Hematopoietic multipotent progenitor cell treated with erythropoietin and hydrocortisone succinate and interleukin-3 and kit ligand, for 4 days (in vitro differentiated cells): ENCODE measurements at regions not wholly inside any gene's neighbourhood (a gene's known extent, or its start where the extent isn't known, plus 50 kb on each side); places are given as distances from the start of the nearest gene placed in this dataset.

Source experiments
- DNase-seq: peaks from one replicate; pipeline ENCODE4 v3.0.0-alpha.2; 2015

DNA sequence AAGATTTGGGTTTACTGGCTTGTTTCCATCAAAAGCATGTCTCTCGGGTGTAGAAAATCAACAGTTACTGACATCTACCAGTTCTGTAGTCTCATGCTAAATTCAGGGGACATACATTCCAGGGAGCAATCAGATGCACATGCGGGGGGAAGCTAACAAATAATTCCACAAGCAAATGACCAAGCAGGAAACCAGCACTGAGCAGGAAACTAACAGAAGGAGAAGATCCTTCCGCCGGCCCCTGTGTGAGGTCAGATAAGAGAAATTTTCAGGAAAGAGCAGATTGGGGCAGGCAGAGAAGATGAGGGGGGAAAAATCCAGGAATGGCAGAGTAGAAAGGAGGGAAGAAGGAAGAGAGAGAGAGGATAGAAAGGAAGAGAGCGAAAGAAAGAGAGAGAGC lies 127.6 kb upstream of the TMCC3 start:
- peak; percentile 35 for DNase-seq

DNA sequence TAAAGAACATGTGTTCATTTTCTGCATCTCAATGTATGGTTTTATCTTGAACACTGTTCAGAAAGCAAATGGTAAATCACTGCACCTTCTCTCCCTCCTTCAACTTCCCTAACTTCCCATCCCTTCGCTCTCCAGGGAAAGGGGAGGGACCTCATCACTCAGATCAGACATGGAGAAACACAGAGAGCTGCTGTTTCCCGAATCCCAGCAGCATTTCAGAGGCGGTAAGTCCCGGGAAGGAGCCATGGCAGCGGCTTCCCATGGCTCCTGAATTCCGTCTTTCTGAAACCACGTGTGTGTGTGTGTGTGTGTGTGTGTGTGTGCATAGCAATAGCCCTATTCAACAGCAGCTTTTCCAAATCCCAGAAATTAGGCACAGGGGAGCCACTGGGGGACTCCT lies 125.4 kb upstream of the TMCC3 start:
- no peak for DNase-seq

DNA sequence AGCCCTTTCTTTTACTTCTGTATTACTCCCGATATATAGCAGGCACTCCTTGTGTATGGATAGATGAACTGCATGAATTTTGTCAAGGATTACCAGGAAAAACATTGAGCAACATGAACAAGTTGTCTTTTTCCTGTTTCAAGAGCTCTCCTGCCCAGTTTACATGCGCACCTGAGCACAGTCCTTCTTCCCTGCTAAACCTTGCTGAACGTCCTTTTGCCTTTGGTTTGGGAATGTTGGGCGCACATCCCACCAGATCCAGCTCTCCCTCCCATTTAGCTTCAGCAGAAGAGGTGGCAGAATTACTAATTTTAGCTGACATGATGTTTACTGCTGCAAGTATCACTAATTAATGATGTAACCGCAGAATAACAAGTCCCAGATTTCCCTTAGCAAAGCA lies 121.4 kb upstream of the TMCC3 start:
- DNase-seq: no peak

DNA sequence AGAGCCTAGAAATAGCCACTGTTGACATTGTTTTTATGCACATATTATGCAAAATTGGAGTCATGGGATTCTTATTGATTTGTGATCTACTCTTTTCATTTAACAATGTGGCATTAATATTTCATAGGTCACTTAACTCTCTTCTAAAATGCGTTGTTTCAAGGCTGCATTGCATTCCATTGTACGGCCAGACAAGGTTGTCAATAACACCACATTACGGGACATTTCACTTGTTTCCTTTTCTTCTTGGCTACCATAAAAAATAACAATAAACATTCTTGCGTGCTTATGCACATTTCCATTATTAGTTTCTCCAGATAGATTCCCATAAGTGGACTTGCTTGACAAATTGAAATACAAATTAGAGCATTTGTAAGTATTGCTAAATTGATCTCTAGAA lies 120.8 kb upstream of the TMCC3 start:
- no peak for DNase-seq

DNA sequence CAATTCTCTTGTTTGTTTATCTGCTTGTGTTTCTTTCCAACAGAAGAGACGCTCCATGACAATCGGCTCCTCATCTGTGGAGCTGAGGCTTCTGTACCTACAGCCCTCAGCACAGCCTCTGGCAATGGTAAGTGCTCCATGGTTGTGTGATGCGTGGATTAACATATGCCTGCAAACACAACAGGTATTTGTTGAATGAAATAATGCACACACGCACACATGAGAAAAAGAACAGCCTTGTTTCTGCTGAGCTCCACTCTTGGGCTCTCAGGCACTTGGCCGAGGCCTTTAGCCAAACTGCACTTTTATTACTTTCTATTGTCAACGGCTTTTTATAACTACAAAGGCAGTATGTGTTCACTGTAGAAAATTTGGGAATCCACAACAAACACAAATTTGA lies 120.4 kb upstream of the TMCC3 start:
- no peak for DNase-seq

DNA sequence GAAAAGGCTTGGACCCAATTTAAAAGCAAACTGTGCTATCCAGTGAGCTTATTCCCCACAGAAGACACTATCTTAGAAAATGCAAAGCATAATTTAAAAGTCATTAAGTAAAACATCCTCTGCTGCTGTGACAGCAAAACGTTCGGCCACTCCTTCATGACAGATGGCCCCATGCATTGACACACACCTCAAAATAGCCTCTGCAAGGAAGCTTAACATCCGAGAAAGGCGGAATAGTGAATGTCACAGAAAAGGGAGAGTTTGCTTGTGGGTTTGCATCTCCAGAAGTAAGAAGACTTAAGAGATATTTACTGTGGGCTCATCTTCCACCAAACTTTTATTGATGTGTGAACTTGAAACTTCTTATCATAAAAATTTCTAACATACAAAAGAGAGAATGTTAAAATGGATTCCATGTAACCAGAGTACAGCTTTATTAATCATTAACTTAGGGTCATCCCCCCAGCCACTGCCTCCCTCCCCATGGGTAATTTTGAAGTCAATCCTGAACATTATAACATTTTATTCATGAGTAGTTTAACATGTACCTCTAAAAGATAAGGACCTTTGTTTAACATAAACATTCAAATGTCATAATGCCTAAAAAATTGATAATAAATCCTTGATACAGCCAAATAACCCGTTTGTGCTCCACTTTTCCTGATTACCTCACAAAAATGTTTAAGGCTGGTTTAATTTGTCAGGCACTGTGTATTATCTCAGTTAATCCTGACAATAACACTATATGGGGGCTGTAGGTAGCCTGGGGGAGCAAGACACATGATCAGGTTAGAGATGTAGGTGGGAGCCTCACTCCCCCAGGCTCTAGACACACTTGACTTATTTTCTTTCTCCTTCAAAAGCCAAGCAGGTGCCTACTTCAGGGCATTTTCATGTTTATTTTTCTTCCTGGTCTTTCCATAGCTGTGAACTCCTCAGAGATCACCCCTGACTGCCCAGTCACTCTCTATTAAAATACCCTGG lies 119.7 kb upstream of the TMCC3 start:
- DNase-seq: peak; percentile 24

DNA sequence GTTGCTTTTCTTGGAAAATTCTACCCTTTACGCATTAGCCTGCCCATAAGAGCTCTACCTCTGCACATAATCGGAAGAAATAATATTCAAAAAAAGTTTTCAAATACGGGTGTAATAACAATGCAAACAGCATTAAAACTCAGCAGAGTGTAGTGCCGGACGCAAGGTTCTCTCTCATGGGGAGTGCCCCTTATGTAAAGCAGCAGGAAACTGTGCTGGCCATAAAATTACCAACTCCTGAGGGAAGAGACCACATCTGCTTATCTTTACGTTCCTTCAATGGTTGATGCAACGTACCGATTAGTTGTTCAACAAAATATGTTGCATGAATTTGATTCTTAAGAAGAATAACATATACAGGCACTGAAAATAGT lies 118.7 kb upstream of the TMCC3 start:
- peak; percentile 89 for DNase-seq

DNA sequence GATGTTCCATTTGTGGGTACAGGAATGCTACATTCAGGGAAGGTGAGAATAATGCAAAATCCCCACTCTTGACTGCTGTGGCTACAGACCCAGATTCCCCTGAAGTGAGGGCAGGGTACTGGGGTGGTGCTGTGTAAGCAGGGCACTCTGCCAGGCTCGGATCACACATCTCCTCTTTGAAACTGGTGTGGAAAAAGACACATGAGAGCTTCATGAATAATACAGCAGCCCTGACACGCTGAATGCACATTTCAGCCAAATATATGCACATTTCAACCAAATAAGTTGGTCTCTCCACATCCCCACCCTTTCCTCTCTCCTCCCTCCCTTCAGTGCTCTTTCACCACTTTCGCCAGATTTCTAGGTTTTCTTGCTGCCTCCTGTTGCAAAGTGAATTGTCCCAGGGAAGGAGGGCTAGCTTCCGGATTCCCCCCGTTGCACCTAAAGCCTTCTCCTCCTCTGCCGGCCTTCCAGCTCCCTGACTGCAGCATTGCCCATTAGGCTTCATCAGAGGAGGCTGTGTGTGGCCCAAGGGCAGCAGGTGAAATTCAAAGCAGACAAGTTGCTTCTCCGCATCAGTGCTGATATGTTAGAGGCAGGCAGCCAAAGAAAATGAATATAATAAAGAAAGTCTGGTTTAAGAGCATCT lies 118.2 kb upstream of the TMCC3 start:
- peak; percentile 38 for DNase-seq

DNA sequence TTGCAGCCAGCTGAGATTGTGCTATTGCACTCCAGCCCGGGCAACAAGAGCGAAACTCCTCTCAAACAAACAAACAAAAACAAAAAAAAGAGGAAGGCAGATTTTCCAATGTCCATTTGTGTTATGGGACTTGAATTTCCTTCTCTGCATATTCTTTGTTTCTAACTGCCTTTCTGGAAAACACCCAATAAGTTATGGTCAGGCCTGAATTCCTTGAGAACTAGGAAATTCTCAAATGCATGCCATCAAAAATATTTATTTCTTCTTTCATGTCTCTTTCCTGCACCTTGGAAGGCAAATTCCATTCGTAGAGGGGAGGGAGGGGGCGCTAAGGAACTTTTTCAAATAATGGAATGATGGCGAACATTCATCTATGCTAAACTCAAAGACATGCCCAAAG lies 117.6 kb upstream of the TMCC3 start:
- DNase-seq: no peak

DNA sequence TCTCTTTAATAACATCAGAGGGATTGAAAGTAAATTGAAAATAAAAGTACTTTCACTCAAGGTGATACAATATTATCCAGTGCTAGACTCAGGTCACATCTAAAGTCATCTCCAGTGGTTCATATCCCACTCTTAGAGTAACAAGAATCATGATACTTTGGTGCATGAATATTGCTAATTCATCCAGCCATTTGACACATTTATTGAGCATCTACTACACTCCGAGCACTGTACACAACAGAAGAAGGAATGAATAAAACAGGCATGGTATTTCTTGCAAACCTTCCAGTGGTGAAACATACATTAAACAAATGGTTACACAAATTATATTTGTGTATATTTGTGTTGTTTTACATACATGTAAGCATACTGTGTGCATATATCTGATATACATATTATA lies 116.0 kb upstream of the TMCC3 start:
- no peak for DNase-seq

DNA sequence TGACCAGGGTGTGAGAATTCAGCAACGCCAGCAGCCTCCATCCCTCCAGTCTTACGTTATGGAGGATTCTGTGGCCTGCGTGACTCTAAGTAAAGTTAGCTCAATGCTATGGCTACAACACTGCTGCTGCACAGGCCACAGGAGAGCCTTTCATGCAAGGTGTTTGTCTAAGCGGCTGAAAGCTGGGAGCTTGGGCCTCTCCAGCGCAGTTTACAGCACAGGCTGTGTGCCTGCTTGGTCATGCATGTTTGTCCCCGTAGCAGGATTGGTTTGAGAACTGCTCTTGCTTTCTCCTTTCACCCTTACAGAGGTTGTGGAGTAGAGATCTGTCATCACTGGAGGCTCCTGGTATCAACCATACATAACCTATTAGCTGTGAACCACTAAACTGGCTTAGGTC lies 113.1 kb upstream of the TMCC3 start:
- no peak for DNase-seq

DNA sequence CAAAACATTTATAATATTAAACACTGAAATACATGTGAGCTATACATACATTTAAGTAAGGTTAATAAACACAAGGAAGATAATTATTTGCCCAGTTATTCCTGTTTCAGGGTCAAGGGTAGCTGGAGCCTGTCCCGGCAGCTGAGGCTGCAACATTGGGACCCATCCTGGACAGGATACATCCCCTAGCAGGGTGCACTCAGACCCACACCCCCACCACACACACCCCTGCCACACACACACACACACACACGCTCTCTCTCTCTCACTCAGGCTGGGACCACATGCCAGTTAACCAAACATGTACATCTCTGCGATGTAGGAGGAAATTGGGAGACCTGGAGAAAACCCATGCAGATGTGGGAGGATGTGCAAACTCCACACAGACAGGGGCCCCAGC lies 112.6 kb upstream of the TMCC3 start:
- DNase-seq: no peak

DNA sequence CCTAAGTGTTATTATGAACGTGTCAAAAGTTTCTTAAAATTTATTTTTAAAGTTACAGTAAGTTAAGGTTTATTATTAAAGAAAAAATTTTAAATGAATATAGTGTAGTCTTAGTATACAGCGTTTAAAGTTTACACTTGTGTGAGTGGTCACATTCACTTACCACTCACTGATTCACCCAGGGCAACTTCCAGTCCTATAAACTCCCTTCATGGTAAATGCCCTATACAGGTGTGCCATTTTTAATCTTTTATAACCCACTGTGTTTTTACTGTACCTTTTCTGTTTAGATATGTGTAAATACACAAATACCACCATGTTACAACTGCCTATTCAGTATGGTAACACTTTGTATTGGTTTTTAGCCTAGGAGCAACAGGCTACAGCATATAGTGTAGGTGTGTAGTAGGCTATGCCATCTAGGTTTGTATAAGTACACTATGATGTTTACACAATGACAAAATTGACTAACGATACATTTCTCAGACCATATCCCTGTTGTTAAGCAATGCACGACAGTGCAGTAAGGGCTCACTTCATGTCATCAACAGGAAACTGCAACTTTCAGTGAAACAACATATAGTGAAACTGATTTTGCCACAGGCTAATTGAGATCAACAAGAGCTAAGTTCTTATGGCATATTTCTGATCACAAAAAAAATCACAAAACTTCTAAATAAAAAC lies 112.0 kb upstream of the TMCC3 start:
- DNase-seq: no peak

DNA sequence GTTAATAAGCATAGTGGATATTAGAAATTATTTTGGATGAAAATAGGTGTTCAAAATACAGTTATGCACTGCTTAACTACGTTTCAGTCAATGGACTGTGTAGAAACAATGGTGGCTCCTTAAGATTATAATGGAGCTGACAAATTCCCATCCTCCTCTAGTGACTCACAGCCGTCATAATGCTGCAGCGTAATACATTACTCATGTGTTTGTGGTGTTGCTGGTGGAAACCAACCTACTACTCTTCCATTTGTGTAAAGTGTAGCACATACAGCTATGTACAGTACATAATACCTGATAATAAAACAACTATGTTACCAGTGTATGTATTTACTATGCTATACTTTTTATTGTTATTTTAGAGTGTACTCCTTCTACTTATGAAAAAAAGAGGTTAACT lies 111.2 kb upstream of the TMCC3 start:
- DNase-seq: no peak

DNA sequence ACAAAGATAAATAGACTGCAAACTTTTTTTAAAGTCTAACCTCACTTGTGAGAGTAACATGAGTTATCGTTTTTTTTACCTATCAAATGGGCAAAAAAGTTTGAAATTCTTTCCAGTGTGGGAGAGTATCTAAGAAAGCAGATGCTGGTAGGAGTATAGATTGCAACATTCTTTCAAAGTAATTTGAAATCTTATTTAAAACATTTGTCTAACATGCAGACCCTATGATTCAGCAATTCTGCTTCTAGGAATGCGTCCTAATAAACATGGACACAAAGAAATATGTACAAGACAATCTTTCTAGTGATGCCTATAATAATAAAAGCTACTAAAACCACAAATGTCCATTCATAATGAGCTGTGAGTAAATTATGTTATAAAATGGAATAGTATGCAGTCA lies 110.4 kb upstream of the TMCC3 start:
- no peak for DNase-seq

DNA sequence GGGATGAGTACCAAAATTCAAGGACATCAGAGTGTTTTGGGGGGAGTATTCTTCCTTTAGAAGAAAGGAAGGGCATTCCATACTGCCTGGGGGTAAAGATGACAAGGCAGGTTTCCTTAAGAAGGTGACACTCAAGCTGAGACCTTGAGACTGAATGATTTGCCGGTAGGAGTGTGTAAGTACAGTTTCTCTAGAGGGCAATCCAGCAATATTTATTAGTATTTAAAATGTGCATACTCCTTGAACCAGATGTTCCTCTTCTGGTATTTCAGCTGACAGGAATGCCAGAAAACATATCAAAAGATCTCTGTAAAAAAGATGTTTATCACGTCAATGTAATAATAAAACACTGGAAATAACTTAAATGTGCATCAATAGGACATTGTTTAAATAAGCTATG lies 106.4 kb upstream of the TMCC3 start:
- no peak for DNase-seq

DNA sequence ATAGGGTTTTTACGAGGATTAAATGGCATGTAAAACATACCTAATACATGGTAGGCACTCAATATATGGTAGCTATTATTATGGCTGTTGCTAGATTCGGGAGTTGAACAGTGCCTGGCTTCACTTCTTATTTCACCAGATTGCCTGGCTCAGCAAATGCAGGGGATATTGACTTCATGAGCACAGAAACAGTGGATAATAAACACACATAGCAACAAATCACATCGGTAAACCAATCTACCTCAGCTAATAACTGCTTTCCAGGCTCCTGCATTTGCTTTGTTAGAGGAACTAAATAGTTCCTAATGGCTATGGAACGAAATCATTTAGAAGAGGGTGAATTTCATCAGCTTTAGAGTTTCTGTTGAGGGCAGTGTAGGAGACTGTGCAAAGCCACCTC lies 105.2 kb upstream of the TMCC3 start:
- no peak for DNase-seq

DNA sequence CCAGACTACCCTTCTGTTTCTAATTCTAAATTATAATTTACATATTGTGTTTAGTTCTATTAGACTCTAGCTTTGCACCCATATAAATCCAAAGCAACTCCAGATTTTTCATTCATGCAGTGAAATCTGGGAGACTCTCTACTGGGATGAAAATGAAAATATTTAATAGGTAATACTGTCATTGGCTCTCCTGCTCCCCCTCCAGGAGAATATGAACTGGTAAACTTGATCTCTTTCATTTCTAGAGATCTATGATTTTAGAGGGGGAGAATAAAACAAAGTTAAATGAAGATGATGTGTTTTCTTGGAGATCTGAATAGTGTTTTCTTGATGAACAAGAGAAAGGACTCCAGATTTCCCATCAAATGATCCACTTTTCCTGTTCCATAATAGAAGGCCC lies 104.3 kb upstream of the TMCC3 start:
- DNase-seq: peak; percentile 11

DNA sequence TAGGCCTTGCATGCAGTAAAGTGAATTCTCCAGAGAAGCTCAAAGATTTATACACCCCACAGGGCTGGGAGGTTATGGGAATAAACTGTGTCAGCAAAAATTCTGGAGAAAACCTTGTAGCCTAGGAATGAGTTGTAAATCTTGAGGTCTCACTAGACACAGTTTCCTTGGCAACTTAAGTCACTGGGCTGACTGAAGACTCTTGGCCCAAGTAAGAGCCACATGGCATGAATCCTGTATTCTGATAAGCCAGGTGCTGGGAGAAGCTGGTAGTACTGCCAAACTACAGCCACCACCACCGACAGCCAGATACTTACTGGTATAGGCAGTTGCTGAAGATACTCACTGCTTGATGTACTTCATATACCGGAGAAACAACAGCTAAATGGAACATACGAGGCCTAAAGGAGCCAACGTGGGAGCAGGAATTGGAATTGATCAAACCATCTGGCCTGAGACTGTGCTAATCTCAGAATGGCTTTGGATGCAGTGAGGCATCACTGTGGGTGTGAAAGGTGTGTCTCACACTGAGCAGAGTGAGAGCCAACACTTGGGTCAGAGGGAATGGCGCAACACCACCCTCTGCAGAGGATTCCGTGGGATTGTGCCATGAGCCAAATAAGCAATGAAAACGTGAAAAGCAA lies 102.8 kb upstream of the TMCC3 start:
- no peak for DNase-seq

DNA sequence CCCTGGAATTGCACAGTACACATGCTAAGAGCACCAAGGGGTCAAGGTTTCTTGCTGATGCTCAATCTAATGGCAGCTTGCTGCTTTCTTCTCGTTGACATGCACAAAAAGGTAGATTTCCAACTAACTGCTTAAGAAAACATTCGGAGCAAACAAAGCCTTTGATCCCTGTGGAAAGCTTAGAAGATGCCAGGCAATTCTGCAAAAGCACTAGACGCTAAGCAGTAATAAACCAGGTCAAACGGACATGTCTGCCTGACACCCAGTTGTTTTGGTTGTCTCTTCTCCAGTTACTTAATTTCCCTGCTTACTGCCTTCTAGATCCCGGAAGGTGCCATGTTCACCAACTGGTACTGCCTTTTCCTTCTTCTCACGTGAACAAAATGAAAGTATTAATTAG lies 100.5 kb upstream of the TMCC3 start:
- no peak for DNase-seq

DNA sequence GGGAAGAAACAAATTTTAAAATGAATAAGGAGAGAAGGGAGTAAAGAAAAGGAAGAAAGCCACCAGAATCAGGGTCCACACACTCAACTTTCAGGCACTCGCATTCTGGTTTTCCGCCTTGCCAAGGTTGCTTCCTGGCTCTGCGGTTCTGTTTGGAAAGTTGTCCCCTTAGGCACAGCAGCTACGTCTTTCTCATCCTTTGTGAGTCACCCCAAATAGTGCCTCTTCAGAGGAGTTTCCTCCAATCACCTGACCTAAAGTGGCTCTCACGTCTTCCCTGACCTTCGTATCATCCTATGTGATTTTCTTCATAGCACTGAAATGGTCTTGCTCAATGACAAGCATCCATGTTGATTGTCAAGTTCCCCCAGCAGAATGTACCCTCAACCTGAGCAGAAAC lies 99.5 kb upstream of the TMCC3 start:
- DNase-seq: no peak

DNA sequence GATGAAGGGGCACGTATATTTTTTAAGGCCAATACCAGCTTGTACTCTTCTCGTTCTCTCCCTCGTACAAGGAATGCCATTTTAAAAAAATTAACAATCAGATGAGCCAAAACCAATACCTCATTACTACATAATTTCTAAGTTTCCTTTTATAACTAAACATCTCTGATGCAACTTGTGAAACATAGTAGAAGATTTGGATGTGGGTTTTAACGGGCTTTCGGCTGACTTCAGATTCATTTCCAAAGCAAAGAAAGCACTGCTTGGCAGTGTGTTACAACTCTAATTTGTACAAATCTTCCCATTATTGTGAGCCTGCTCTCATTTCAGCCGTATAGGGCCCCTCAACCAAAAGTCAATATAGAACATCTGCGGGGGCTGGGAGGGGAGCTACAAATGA lies 99.1 kb upstream of the TMCC3 start:
- DNase-seq: no peak

DNA sequence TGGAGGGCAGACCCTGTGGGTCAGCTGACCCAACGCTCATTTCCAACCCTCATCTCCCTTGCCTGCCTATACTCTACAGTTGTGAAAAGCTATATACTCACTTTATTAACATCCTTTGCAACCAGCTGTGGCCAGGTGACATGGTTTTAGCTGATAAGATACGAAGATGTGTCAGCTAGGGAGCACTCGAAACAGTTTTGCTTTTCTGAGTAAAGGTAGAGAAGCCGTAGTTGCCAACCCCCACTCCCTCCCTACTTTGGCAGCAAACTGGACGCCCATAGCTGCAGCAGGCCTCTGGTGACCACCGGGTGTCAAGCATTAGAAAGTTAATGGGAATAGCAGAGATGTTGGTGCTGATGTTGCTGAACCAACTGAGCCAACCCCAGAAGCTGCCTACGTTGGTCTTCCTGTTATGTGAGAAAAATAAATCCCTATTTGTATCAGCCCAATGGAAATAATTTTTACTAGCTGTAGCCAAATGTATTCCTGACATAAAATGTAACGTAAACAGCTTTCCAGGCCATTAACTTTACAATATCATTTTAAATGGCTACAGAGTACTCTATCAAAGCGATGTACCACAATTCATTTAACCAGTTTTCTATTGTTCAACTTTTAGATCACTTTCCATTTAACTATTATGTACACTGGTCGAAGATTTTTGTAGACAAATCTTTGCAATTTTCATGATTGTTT lies 98.5 kb upstream of the TMCC3 start:
- DNase-seq: no peak
